SW 1271 (cell line): ENCODE measurements at regions not wholly inside any gene's neighbourhood (a gene's known extent, or its start where the extent isn't known, plus 50 kb on each side); places are given as distances from the start of the nearest gene placed in this dataset.
"Not testable (repeated sequence)": the region's sequence is repeated elsewhere in the genome, so short reads cannot be mapped to it uniquely, and the experiment has no call there.

Experiments
- DNase-seq, 2 experiments: peaks; one replicate each; lab custom pipeline; 2025; lab: John Stamatoyannopoulos, UW

GRCh38 chr6:16823718-16824352, 62.6 kb upstream of the ATXN1 start:
- no peak for DNase-seq

- no peak for DNase-seq
Measured at GRCh38 chr6:16822975-16823717, 61.9 kb upstream of the ATXN1 start.

GRCh38 chr6:16822529-16822928, 61.3 kb upstream of the ATXN1 start:
- DNase-seq: no peak

GRCh38 chr6:16821834-16822264, 60.6 kb upstream of the ATXN1 start:
- DNase-seq: no peak

DNA sequence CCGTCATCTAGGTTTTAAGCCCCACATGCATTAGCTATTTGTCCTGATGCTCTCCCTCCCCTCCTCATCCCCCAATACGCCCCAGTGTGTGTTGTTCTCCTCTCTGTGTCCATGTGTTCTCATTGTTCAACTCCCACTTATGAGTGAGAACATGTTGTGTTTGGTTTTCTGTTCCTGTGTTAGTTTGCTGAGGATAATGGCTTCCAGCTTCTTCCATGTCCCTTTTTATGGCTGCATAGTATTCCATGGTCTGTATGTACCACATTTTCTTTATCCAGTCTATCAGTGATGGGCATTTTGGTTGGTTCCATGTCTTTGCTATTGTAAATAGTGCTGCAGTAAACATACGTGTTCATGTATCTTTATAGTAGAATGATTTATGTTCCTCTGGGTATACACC, 59.0 kb upstream of the ATXN1 start:
- DNase-seq: not testable (repeated sequence)

GRCh38 chr6:16819752-16820151, 58.5 kb upstream of the ATXN1 start:
- DNase-seq: peak in 1 of 2 experiments; percentile 7

- no peak for DNase-seq
Measured at GRCh38 chr6:16818992-16819626, 57.8 kb upstream of the ATXN1 start.

GRCh38 chr6:16817594-16817993, 56.3 kb upstream of the ATXN1 start:
- DNase-seq: no peak

DNA sequence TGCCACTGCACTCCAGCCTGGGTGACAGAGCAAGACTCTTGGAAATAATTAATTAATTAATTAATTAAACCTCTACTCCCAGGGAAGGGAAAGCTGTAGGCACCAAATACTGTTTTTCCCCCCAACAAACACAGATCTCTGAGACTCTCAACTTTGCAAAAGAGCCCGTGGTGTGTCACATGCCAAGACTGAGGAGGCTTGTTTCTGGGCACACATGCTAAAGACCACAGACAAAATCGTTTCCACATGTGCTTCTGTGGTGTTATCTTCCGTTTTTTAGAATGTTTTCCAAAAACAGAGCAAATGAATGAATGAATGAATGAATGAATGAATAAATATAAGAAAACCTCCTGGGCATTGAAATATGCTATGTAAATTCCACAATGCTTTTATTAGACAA, 55.6 kb upstream of the ATXN1 start:
- no peak for DNase-seq

DNA sequence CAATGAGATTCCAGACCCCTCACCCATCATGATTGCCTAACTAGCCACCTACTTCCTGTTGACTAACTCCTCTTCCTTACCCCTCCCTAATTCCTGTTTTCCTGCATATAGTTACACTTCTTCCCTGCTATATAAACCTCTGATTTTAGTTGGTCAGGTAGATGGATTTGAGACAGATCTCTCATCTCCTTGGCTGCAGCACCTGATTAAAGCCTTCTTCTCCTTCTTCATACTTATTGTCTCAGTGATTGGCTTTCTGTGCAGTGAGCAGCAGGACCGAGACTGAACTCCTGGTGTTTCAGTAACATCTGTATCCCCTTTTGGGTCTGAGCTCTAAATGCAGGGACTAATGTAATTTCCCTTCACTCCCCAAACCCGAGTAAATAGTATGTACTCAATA, 51.7 kb upstream of the ATXN1 start:
- DNase-seq: no peak

GRCh38 chr6:16811277-16811979, 50.2 kb upstream of the ATXN1 start:
- no peak for DNase-seq
